ENCODE measurements at regions not wholly inside any gene's neighbourhood (a gene's known extent, or its start where the extent isn't known, plus 50 kb on each side); places are given as distances from the start of the nearest gene placed in this dataset.

DNA sequence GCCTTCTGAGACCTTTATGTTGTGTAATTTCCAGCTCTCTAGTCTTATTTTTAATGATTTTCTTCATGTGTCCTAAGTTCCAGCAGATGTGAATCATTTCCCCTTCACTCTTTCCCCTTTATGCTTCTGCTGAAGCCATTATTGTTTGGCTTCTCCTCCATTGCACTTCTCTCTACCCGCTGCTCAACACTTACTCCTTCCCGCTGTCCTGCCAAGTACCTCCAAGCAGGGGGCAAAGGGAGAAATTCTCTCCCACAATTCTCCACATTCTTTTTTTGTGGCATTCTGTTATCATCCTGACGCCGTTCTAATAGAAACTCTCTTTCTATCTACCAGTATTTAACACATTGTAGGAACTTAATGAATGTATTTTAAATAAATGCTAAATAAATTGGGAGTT, 388.9 kb upstream of the TPK1 start:
- ATAC-seq (no peak), FAIRE-seq (no peak), DNase-seq (ENCODE audit: extremely low read depth in 1 of 4, low spot score in 3 of 4) (no peak)
- in situ Hi-C loops (cut with MboI) (no loop called here), intact Hi-C loops (cut with micrococcal nuclease) (no loop called here)
- TF ChIP-seq ZNF324 (CRISPR knock-in tag; IDR thresholded peaks at IDR 0.05) (no peak), KLF13 (tag; IDR thresholded peaks at IDR 0.05; ENCODE audit: borderline replicate concordance, low read depth) (no peak)
- H3K36me3 ChIP-seq (ENCODE audit: control insufficient read depth, insufficient read depth, low read length): no peaks in the 10 kb centered on the region
- H3K9me1 ChIP-seq (ENCODE audit: control insufficient read depth, insufficient read depth, low read length): no peaks in the 10 kb centered on the region
- H3K4me3 ChIP-seq: no peak overlapping the region
- no TSS peak for BruUV-seq (replicated peaks)
- 0% methylated on average over 4 of the region's 4 CpGs for WGBS (ENCODE audit: insufficient coverage, low coverage, missing lambda C conversion rate)
- H3K79me2 ChIP-seq (ENCODE audit: control insufficient read depth, insufficient read depth, low read length): no peaks in the 10 kb centered on the region
- no peak overlapping the region for H3K4me2 ChIP-seq (ENCODE audit: insufficient read depth, low read length)
- no peak overlapping the region for H2AFZ ChIP-seq (ENCODE audit: low read depth, low read length)
- no peaks in the 10 kb centered on the region for H3K27me3 ChIP-seq (ENCODE audit: control insufficient read depth in 2 of 2, insufficient read depth in 2 of 2, low read length in 2 of 2)
- CTCF ChIA-PET (ENCODE audit: low intra/inter-chr PET ratio): no interaction called here
- no peak overlapping the region for H3K9ac ChIP-seq (ENCODE audit: insufficient read depth in 1 of 2, low read depth in 2 of 2, low read length in 2 of 2)
- no peaks in the 10 kb centered on the region for H3K9me3 ChIP-seq (replicated peaks; ENCODE audit: control insufficient read depth, insufficient read depth, low read depth, low read length)
- H4K20me1 ChIP-seq (replicated peaks; ENCODE audit: control insufficient read depth, insufficient read depth, low read length): no peaks in the 10 kb centered on the region
- no peak overlapping the region for H3K27ac ChIP-seq (ENCODE audit: extremely low read depth, low read depth, low read length)
- H3K4me1 ChIP-seq (replicated peaks in 1 of 2; ENCODE audit: control insufficient read depth in 2 of 2, insufficient read depth in 2 of 2, low read length in 2 of 2): no peaks in the 10 kb centered on the region
- POLR2A ChIA-PET: no interaction called here

DNA sequence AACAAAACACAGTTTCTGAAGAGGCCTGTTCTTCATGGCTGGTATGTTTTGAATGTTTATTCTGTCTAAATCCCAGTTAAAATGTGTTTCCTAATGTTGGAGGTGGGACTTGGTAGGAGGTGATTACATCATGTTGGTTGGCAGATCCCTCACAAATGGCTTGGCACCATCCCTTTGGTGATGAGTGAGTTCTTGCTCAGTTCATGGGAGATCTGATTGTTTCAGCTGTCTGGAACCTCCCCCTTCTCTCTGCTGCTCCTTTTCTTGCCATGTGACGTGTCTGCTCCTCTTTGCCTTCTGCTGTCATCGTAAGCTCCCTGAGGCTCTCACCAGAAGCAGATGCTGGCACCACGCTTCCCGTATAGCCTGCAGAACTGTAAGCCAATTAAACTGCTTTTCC, 383.6 kb upstream of the TPK1 start:
- Histone ChIP-seq H3K27me3 (ENCODE audit: control insufficient read depth in 2 of 2, insufficient read depth in 2 of 2, low read length in 2 of 2) (no peaks in the 10 kb centered on the region), H3K4me1 (replicated peaks in 1 of 2; ENCODE audit: control insufficient read depth in 2 of 2, insufficient read depth in 2 of 2, low read length in 2 of 2) (no peaks in the 10 kb centered on the region), H3K4me2 (ENCODE audit: insufficient read depth, low read length) (no peak overlapping the region), H3K9me3 (replicated peaks; ENCODE audit: control insufficient read depth, insufficient read depth, low read depth, low read length) (no peaks in the 10 kb centered on the region), H3K79me2 (ENCODE audit: control insufficient read depth, insufficient read depth, low read length) (no peaks in the 10 kb centered on the region), H3K36me3 (ENCODE audit: control insufficient read depth, insufficient read depth, low read length) (no peaks in the 10 kb centered on the region), H3K9me1 (ENCODE audit: control insufficient read depth, insufficient read depth, low read length) (no peaks in the 10 kb centered on the region), H3K9ac (ENCODE audit: insufficient read depth in 1 of 2, low read depth in 2 of 2, low read length in 2 of 2) (no peak overlapping the region), H3K27ac (ENCODE audit: extremely low read depth, low read depth, low read length) (no peak overlapping the region), H3K4me3 (no peak overlapping the region), H4K20me1 (replicated peaks; ENCODE audit: control insufficient read depth, insufficient read depth, low read length) (no peaks in the 10 kb centered on the region), H2AFZ (ENCODE audit: low read depth, low read length) (no peak overlapping the region)
- 2% methylated on average over 4 of the region's 4 CpGs for WGBS (ENCODE audit: insufficient coverage, low coverage, missing lambda C conversion rate)
- FAIRE-seq (no peak), DNase-seq (ENCODE audit: extremely low read depth in 1 of 4, low spot score in 3 of 4) (no peak), ATAC-seq (no peak)
- ChIA-PET CTCF (ENCODE audit: low intra/inter-chr PET ratio) (no interaction called here), POLR2A (no interaction called here)
- intact Hi-C loops (cut with micrococcal nuclease) (no loop called here), in situ Hi-C loops (cut with MboI) (no loop called here)
- BruUV-seq (replicated peaks): no TSS peak
- TF ChIP-seq SMARCA5 (IDR thresholded peaks at IDR 0.05) (no peak), HNRNPK (IDR thresholded peaks at IDR 0.05; ENCODE audit: low read depth, low read length, poor library complexity, severe bottlenecking) (no peak)
- TF ChIP-seq, protein P1, sequence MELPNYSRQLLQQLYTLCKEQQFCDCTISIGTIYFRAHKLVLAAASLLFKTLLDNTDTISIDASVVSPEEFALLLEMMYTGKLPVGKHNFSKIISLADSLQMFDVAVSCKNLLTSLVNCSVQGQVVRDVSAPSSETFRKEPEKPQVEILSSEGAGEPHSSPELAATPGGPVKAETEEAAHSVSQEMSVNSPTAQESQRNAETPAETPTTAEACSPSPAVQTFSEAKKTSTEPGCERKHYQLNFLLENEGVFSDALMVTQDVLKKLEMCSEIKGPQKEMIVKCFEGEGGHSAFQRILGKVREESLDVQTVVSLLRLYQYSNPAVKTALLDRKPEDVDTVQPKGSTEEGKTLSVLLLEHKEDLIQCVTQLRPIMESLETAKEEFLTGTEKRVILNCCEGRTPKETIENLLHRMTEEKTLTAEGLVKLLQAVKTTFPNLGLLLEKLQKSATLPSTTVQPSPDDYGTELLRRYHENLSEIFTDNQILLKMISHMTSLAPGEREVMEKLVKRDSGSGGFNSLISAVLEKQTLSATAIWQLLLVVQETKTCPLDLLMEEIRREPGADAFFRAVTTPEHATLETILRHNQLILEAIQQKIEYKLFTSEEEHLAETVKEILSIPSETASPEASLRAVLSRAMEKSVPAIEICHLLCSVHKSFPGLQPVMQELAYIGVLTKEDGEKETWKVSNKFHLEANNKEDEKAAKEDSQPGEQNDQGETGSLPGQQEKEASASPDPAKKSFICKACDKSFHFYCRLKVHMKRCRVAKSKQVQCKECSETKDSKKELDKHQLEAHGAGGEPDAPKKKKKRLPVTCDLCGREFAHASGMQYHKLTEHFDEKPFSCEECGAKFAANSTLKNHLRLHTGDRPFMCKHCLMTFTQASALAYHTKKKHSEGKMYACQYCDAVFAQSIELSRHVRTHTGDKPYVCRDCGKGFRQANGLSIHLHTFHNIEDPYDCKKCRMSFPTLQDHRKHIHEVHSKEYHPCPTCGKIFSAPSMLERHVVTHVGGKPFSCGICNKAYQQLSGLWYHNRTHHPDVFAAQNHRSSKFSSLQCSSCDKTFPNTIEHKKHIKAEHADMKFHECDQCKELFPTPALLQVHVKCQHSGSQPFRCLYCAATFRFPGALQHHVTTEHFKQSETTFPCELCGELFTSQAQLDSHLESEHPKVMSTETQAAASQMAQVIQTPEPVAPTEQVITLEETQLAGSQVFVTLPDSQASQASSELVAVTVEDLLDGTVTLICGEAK (IDR thresholded peaks at IDR 0.05): no peak
- TF ChIP-seq, protein P1 (CRISPR knock-in tag; IDR thresholded peaks at IDR 0.05): no peak
- TF ChIP-seq, protein P2, sequence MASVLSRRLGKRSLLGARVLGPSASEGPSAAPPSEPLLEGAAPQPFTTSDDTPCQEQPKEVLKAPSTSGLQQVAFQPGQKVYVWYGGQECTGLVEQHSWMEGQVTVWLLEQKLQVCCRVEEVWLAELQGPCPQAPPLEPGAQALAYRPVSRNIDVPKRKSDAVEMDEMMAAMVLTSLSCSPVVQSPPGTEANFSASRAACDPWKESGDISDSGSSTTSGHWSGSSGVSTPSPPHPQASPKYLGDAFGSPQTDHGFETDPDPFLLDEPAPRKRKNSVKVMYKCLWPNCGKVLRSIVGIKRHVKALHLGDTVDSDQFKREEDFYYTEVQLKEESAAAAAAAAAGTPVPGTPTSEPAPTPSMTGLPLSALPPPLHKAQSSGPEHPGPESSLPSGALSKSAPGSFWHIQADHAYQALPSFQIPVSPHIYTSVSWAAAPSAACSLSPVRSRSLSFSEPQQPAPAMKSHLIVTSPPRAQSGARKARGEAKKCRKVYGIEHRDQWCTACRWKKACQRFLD (CRISPR knock-in tag; IDR thresholded peaks at IDR 0.05): no peak

Data from K562 (cell line).